H1 (cell line): ENCODE measurements at regions not wholly inside any gene's neighbourhood (a gene's known extent, or its start where the extent isn't known, plus 50 kb on each side); places are given as distances from the start of the nearest gene placed in this dataset.

Experiments
- CTCF ChIA-PET: fragments of 300-600 bp; sonication (Branson Sonifier 250); formaldehyde crosslinking; loops from one replicate; lab custom pipeline; 2021; ENCODE audit not compliant: partially characterized antibody; lab: Charles Lee
- POLR2A ChIA-PET: fragments of 300-600 bp; sonication (Branson Sonifier 250); formaldehyde crosslinking; loops from one replicate; lab custom pipeline; 2021; ENCODE audit warnings: inconsistent platforms; ENCODE audit not compliant: partially characterized antibody; lab: Charles Lee
- DNase-seq, 2 experiments: peaks; one replicate each; pipeline versions ENCODE4 v3.0.0 to v3.0.0-alpha.2; 2010 to 2022; ENCODE audit warnings: low spot score in 2 of 2, low read depth in 1 of 2, mixed read lengths in 1 of 2
- FAIRE-seq: peaks from 2 replicates; lab custom pipeline; 2011; peaks lifted over from hg19 to GRCh38; lab: Jason Lieb, UNC
- H2AFZ ChIP-seq: 2 replicates; pipeline ENCODE4 v1.8.1; 2012; ENCODE audit warnings: low read length, inconsistent platforms
- H2AK5ac ChIP-seq: 2 replicates; pipeline ENCODE4 v1.6.1; 2013; ENCODE audit warnings: low read depth, low read length
- H2BK120ac ChIP-seq: replicated peaks from 2 replicates; pipeline ENCODE3; 2013; ENCODE audit warnings: low read depth, low read length, inconsistent platforms
- H2BK12ac ChIP-seq: 2 replicates; pipeline ENCODE4 v1.6.1; 2013; ENCODE audit warnings: low read depth, low read length
- H2BK15ac ChIP-seq: 2 replicates; pipeline ENCODE4 v1.6.1; 2013; ENCODE audit warnings: low read length
- H2BK20ac ChIP-seq: 2 replicates; pipeline ENCODE4 v1.6.1; 2013; ENCODE audit warnings: low read length
- H2BK5ac ChIP-seq: 2 replicates; pipeline ENCODE4 v1.6.1; 2013; ENCODE audit warnings: low read depth, low read length
- H3K14ac ChIP-seq: 2 replicates; pipeline ENCODE4 v1.6.1; 2013; ENCODE audit warnings: inconsistent platforms; ENCODE audit not compliant: insufficient read length
- H3K18ac ChIP-seq: 2 replicates; pipeline ENCODE4 v1.6.1; 2013; ENCODE audit warnings: low read length; ENCODE audit errors: extremely low read depth
- H3K23ac ChIP-seq: 2 replicates; pipeline ENCODE4 v1.6.1; 2013; ENCODE audit warnings: inconsistent platforms; ENCODE audit not compliant: insufficient read length
- H3K23me2 ChIP-seq: 2 replicates; pipeline ENCODE4 v1.6.1; 2013; ENCODE audit warnings: low read depth, low read length
- H3K27ac ChIP-seq: 2 replicates; pipeline ENCODE4 v1.6.1; 2011; ENCODE audit warnings: low read depth, low read length, inconsistent platforms
- H3K27me3 ChIP-seq, 4 experiments: replicated peaks in 1 of 4; 1 replicate in 1 of 4; 2 replicates in 3 of 4; pipeline versions ENCODE4 v1.6.1 to v1.8.1; 2011 to 2013; ENCODE audit warnings: low read length in 3 of 4, mild to moderate bottlenecking in 3 of 4, inconsistent platforms in 2 of 4, mixed read lengths in 2 of 4, moderate library complexity in 1 of 4; ENCODE audit not compliant: control insufficient read depth in 3 of 4, insufficient read depth in 3 of 4; ENCODE audit errors: extremely low read depth in 1 of 4
- H3K36me3 ChIP-seq, 4 experiments: 2 replicates each; pipeline versions ENCODE4 v1.6.1 to v1.8.1; 2011 to 2013; ENCODE audit warnings: mild to moderate bottlenecking in 4 of 4, low read length in 3 of 4, moderate library complexity in 2 of 4, control low read depth in 1 of 4, inconsistent platforms in 1 of 4; ENCODE audit not compliant: insufficient read depth in 4 of 4, control insufficient read depth in 2 of 4
- H3K4ac ChIP-seq: replicated peaks from 2 replicates; pipeline ENCODE3; 2013; ENCODE audit warnings: low read length, low read depth, mixed read lengths, inconsistent platforms; ENCODE audit not compliant: insufficient read length
- H3K4me1 ChIP-seq, 4 experiments: replicated peaks in 1 of 4; 1 replicate in 1 of 4; 2 replicates in 3 of 4; pipeline versions ENCODE4 v1.6.1 to v1.8.1; 2011 to 2013; ENCODE audit warnings: low read length in 3 of 4, inconsistent platforms in 2 of 4, mixed read lengths in 1 of 4; ENCODE audit not compliant: insufficient read depth in 4 of 4, control insufficient read depth in 3 of 4
- H3K4me2 ChIP-seq, 2 experiments: 2 replicates each; pipeline versions ENCODE4 v1.6.1 to v1.8.1; 2011 to 2013; ENCODE audit warnings: low read depth in 2 of 2, low read length in 2 of 2, control low read depth in 1 of 2, inconsistent platforms in 1 of 2, mild to moderate bottlenecking in 1 of 2; ENCODE audit not compliant: insufficient read depth in 1 of 2
- H3K4me3 ChIP-seq, 4 experiments: fragments of 200-600, 300-600 bp in 1 of 4; sonication (generic), shearing (Covaris generic), sonication (Bioruptor Twin) in 1 of 4; 2 replicates each; pipeline versions ENCODE4 v1.5.1 to v1.8.1; 2011 to 2016; ENCODE audit warnings: low read length in 4 of 4, low read depth in 3 of 4, control low read depth in 2 of 4, inconsistent platforms in 2 of 4, mild to moderate bottlenecking in 2 of 4, mixed read lengths in 1 of 4, moderate library complexity in 1 of 4; ENCODE audit not compliant: insufficient read depth in 2 of 4; ENCODE audit errors: extremely low read depth in 1 of 4
- H3K56ac ChIP-seq: replicated peaks from 2 replicates; pipeline ENCODE3; 2013; ENCODE audit warnings: low read depth, mild to moderate bottlenecking, mixed read lengths, low read length, inconsistent platforms; ENCODE audit not compliant: insufficient read length
- H3K79me1 ChIP-seq: 2 replicates; pipeline ENCODE4 v1.6.1; 2013; ENCODE audit warnings: low read depth, low read length, control low read depth
- H3K79me2 ChIP-seq, 2 experiments: 2 replicates each; pipeline versions ENCODE4 v1.6.1 to v1.8.1; 2012 to 2013; ENCODE audit warnings: low read length in 2 of 2, mild to moderate bottlenecking in 2 of 2, inconsistent platforms in 1 of 2; ENCODE audit not compliant: insufficient read depth in 2 of 2, control insufficient read depth in 1 of 2
- H3K9ac ChIP-seq, 4 experiments: replicated peaks in 1 of 4; 1 replicate in 1 of 4; 2 replicates in 3 of 4; pipeline versions ENCODE4 v1.6.1 to v1.8.1; 2011 to 2013; ENCODE audit warnings: low read depth in 3 of 4, low read length in 3 of 4, control low read depth in 2 of 4, mild to moderate bottlenecking in 2 of 4, moderate library complexity in 2 of 4, inconsistent platforms in 1 of 4; ENCODE audit errors: extremely low read depth in 1 of 4
- H3K9me3 ChIP-seq, 2 experiments: 2 replicates each; pipeline versions ENCODE4 v1.6.1 to v1.8.1; 2012 to 2013; ENCODE audit warnings: mild to moderate bottlenecking in 2 of 2, moderate library complexity in 2 of 2, control low read depth in 1 of 2, inconsistent platforms in 1 of 2, low read depth in 1 of 2, low read length in 1 of 2, mixed read lengths in 1 of 2; ENCODE audit not compliant: insufficient read depth in 2 of 2
- H4K20me1 ChIP-seq, 2 experiments: replicated peaks in 1 of 2; 2 replicates each; pipeline versions ENCODE3 to v1.8.1; 2011 to 2013; ENCODE audit warnings: inconsistent platforms in 2 of 2, low read length in 2 of 2, mild to moderate bottlenecking in 1 of 2; ENCODE audit not compliant: insufficient read depth in 2 of 2, control insufficient read depth in 1 of 2
- H4K5ac ChIP-seq: 2 replicates; pipeline ENCODE4 v1.6.1; 2013; ENCODE audit warnings: low read length, low read depth, mixed read lengths, inconsistent platforms; ENCODE audit not compliant: insufficient read length
- H4K8ac ChIP-seq: 2 replicates; pipeline ENCODE4 v1.8.0; 2013; ENCODE audit warnings: mild to moderate bottlenecking, moderate library complexity, low read length, inconsistent platforms; ENCODE audit not compliant: insufficient read depth; ENCODE audit errors: extremely low read depth
- H4K91ac ChIP-seq: replicated peaks from 2 replicates; pipeline ENCODE3; 2013; ENCODE audit warnings: low read length, mixed read lengths, inconsistent platforms; ENCODE audit not compliant: insufficient read length
- CEBPB ChIP-seq: IDR thresholded peaks from 2 replicates; pipeline ENCODE4 v1.6.1; 2012; ENCODE audit warnings: low read depth, low read length
- CTBP2 ChIP-seq: IDR thresholded peaks from 2 replicates; pipeline ENCODE4 v1.7.0; 2011; ENCODE audit warnings: borderline replicate concordance, mild to moderate bottlenecking, moderate library complexity, mixed read lengths, low read length; ENCODE audit not compliant: insufficient read depth, insufficient read length
- EGR1 ChIP-seq: IDR thresholded peaks from 2 replicates; pipeline ENCODE4 v1.6.1; 2011; ENCODE audit warnings: low read depth, low read length, borderline replicate concordance
- KDM1A ChIP-seq: fragments of 200-600, 300-600 bp; sonication (generic); IDR thresholded peaks from 2 replicates; pipeline ENCODE4 v1.7.1; 2016; ENCODE audit warnings: mild to moderate bottlenecking, low read length, borderline replicate concordance
- NANOG ChIP-seq: IDR thresholded peaks from 2 replicates; pipeline ENCODE4 v1.6.1; 2011; ENCODE audit warnings: low read length, low read depth, mild to moderate bottlenecking, inconsistent platforms; ENCODE audit not compliant: insufficient read depth, poor library complexity, severe bottlenecking
- RAD21 ChIP-seq, 2 experiments: IDR thresholded peaks in 1 of 2; conservative IDR thresholded peaks in 1 of 2; 2 replicates each; pipeline ENCODE4 v1.6.1; 2011; ENCODE audit warnings: low read depth in 2 of 2, low read length in 2 of 2, improper control_type of control experiment in 1 of 2, inconsistent platforms in 1 of 2, mild to moderate bottlenecking in 1 of 2, moderate library complexity in 1 of 2
- SIN3A ChIP-seq, 2 experiments: IDR thresholded peaks in 1 of 2; conservative IDR thresholded peaks in 1 of 2; 2 replicates each; pipeline ENCODE4 v1.6.1; 2011 to 2012; ENCODE audit warnings: low read length in 2 of 2, improper control_type of control experiment in 1 of 2, low read depth in 1 of 2, mild to moderate bottlenecking in 1 of 2
- SIRT6 ChIP-seq: IDR thresholded peaks from one replicate; pipeline ENCODE4 v1.7.1; 2012; ENCODE audit warnings: low read length, inconsistent platforms
- SP2 ChIP-seq: IDR thresholded peaks from 2 replicates; pipeline ENCODE4 v1.6.1; 2012; ENCODE audit warnings: mild to moderate bottlenecking, low read length, inconsistent platforms
- SRF ChIP-seq: IDR thresholded peaks from 2 replicates; pipeline ENCODE4 v1.6.1; 2011; ENCODE audit warnings: mild to moderate bottlenecking, low read depth, low read length, moderate library complexity
- TAF1 ChIP-seq: IDR thresholded peaks from 2 replicates; pipeline ENCODE4 v1.6.1; 2011; ENCODE audit warnings: mild to moderate bottlenecking, low read depth, low read length
- TCF12 ChIP-seq: IDR thresholded peaks from 2 replicates; pipeline ENCODE4 v1.6.1; 2011; ENCODE audit warnings: low read depth, mild to moderate bottlenecking, low read length
- TEAD4 ChIP-seq: IDR thresholded peaks from 2 replicates; pipeline ENCODE4 v1.6.1; 2012; ENCODE audit warnings: low read depth, low read length, inconsistent platforms, mixed read lengths
- WGBS, 2 experiments: shearing (Covaris generic) in 1 of 2; methylation state at CpG; one replicate each; pipeline versions ENCODE4 v1.1.6 to v1.1.7; 2013 to 2015; ENCODE audit warnings: low lambda C conversion rate in 2 of 2, mixed read lengths in 2 of 2, inconsistent platforms in 1 of 2, low coverage in 1 of 2, missing lambda C conversion rate in 1 of 2; ENCODE audit not compliant: insufficient replicate concordance in 2 of 2, insufficient coverage in 1 of 2, insufficient read length in 1 of 2; ENCODE audit errors: extremely low coverage in 1 of 2, missing lambda C conversion rate in 1 of 2; 5-methylcytosine and 5-hydroxymethylcytosine counted together

- Histone ChIP-seq H3K79me2 (no peaks in the 10 kb centered on the region), H4K8ac (no peak overlapping the region)
- TF ChIP-seq SRF (no peak), KDM1A (no peak), TCF12 (no peak), SIRT6 (no peak), TEAD4 (no peak), TAF1 (no peak), RAD21 (IDR thresholded peaks at IDR 0.05 in 1 of 2, conservative IDR thresholded peaks at IDR 0.05 in 1 of 2; ENCODE audit: low read depth in 2 of 2, low read length in 2 of 2) (no peak), NANOG (no peak), EGR1 (no peak), CTBP2 (no peak), CEBPB (no peak), SIN3A (conservative IDR thresholded peaks at IDR 0.05 in 1 of 2, IDR thresholded peaks at IDR 0.05 in 1 of 2; ENCODE audit: low read depth in 1 of 2, low read length in 2 of 2) (no peak), SP2 (no peak)
- TF ChIP-seq, all 59 proteins: peak for 0
- H3K14ac ChIP-seq: no peak overlapping the region
- no peaks in the 10 kb centered on the region for H3K4me1 ChIP-seq
- H2BK120ac ChIP-seq: no peak overlapping the region
- ChIA-PET POLR2A (no interaction called here), CTCF (interaction anchor here (0.6 kb wide), 1 partner anchor 121 kb away, joined by 3 read pairs; no protein-coding TSS in a partner anchor)
- H2AK5ac ChIP-seq: no peak overlapping the region
- no peak overlapping the region for H2BK12ac ChIP-seq
- no peak overlapping the region for H3K4ac ChIP-seq
- H3K9me3 ChIP-seq: no peaks in the 10 kb centered on the region
- DNase-seq: no peak
- H3K23ac ChIP-seq: no peak overlapping the region
- no peak overlapping the region for H2BK20ac ChIP-seq
- H4K5ac ChIP-seq: no peak overlapping the region
- H3K4me3 ChIP-seq: no peak overlapping the region
- H3K18ac ChIP-seq: no peak overlapping the region
- no peaks in the 10 kb centered on the region for H3K27me3 ChIP-seq
- H3K23me2 ChIP-seq: no peaks in the 10 kb centered on the region
- H3K9ac ChIP-seq: no peak overlapping the region
- H3K4me2 ChIP-seq: no peak overlapping the region
- no peak overlapping the region for H2BK15ac ChIP-seq
- no peak overlapping the region for H3K27ac ChIP-seq
- no peak overlapping the region for H3K56ac ChIP-seq
- H3K79me1 ChIP-seq: no peaks in the 10 kb centered on the region
- WGBS, 2 experiments: 97% methylated on average over 4 of the region's 4 CpGs; no CpG with 5 or more reads in 1 of the 2 experiments
- H2BK5ac ChIP-seq: no peak overlapping the region
- no peak overlapping the region for H2AFZ ChIP-seq
- H4K20me1 ChIP-seq: no peaks in the 10 kb centered on the region
- no peak overlapping the region for H4K91ac ChIP-seq
- FAIRE-seq: no peak
- H3K36me3 ChIP-seq: no peaks in the 10 kb centered on the region
These were observed 102.1 kb upstream of the CMC1 start for GRCh38 chr3:28139288-28139687.
